DOHH2 (cell line): ENCODE measurements at regions not wholly inside any gene's neighbourhood (a gene's known extent, or its start where the extent isn't known, plus 50 kb on each side); places are given as distances from the start of the nearest gene placed in this dataset.

ENCODE experiments used
- H3F3A ChIP-seq: fragments of 200-600 bp; sonication (generic), shearing (Covaris generic); 2 replicates; pipeline ENCODE4 v1.6.0; 2016; ENCODE audit warnings: antibody characterized with exemption, mild to moderate bottlenecking; ENCODE audit not compliant: control insufficient read depth, insufficient read depth
- H3K27ac ChIP-seq: fragments of 200-600 bp; sonication (generic); 2 replicates; pipeline ENCODE4 v1.5.1; 2014; ENCODE audit warnings: low read depth, mild to moderate bottlenecking, low read length, moderate library complexity
- H3K27me3 ChIP-seq: fragments of 200-600 bp; sonication (generic); 2 replicates; pipeline ENCODE4 v1.6.1; 2014; ENCODE audit warnings: mild to moderate bottlenecking, low read length, mixed read lengths; ENCODE audit not compliant: control insufficient read depth
- H3K36me3 ChIP-seq: fragments of 200-600 bp; sonication (generic); 2 replicates; pipeline ENCODE4 v1.6.1; 2014; ENCODE audit warnings: mild to moderate bottlenecking, low read length, moderate library complexity, mixed read lengths; ENCODE audit not compliant: control insufficient read depth
- H3K4me1 ChIP-seq: fragments of 200-600 bp; sonication (generic); 2 replicates; pipeline ENCODE4 v1.6.1; 2014; ENCODE audit warnings: mild to moderate bottlenecking, low read length, mixed read lengths; ENCODE audit not compliant: control insufficient read depth
- H3K4me2 ChIP-seq: fragments of 200-600 bp; sonication (generic); 2 replicates; pipeline ENCODE4 v1.6.0; 2014; ENCODE audit warnings: mild to moderate bottlenecking, low read length, moderate library complexity
- H3K4me3 ChIP-seq: fragments of 200-600 bp; sonication (generic); 2 replicates; pipeline ENCODE4 v1.5.1; 2014; ENCODE audit warnings: mild to moderate bottlenecking, low read length, mixed read lengths
- H3K79me2 ChIP-seq: fragments of 200-600 bp; sonication (generic); 2 replicates; pipeline ENCODE4 v1.6.1; 2014; ENCODE audit warnings: mild to moderate bottlenecking, low read length, mixed read lengths; ENCODE audit not compliant: control insufficient read depth
- H3K9me2 ChIP-seq: fragments of 200-600 bp; sonication (generic); replicated peaks from 2 replicates; pipeline ENCODE4 v1.6.1; 2014; ENCODE audit warnings: mild to moderate bottlenecking, low read length, mixed read lengths; ENCODE audit not compliant: control insufficient read depth
- H3K9me3 ChIP-seq: fragments of 200-600 bp; sonication (generic); 2 replicates; pipeline ENCODE4 v1.6.1; 2014; ENCODE audit warnings: antibody characterized with exemption, low read length, mixed read lengths; ENCODE audit not compliant: control insufficient read depth, insufficient read depth
- H4K20me1 ChIP-seq: fragments of 200-600 bp; sonication (generic); 2 replicates; pipeline ENCODE4 v1.6.0; 2014; ENCODE audit warnings: low read depth, mild to moderate bottlenecking, antibody characterized with exemption, low read length, moderate library complexity; ENCODE audit not compliant: control insufficient read depth, insufficient read depth
- CTCF ChIP-seq: fragments of 200-600 bp; sonication (generic); IDR thresholded peaks from one replicate; pipeline ENCODE4 v1.5.1; 2014; ENCODE audit warnings: antibody characterized with exemption, mild to moderate bottlenecking, low read depth, low read length; ENCODE audit not compliant: poor library complexity, severe bottlenecking
- EZH2phosphoT487 ChIP-seq: fragments of 200-600 bp; sonication (generic); IDR thresholded peaks from 2 replicates; pipeline ENCODE4 v1.6.1; 2017; ENCODE audit warnings: borderline replicate concordance, mild to moderate bottlenecking, antibody characterized with exemption, low read length, moderate library complexity, mixed read lengths

DNA sequence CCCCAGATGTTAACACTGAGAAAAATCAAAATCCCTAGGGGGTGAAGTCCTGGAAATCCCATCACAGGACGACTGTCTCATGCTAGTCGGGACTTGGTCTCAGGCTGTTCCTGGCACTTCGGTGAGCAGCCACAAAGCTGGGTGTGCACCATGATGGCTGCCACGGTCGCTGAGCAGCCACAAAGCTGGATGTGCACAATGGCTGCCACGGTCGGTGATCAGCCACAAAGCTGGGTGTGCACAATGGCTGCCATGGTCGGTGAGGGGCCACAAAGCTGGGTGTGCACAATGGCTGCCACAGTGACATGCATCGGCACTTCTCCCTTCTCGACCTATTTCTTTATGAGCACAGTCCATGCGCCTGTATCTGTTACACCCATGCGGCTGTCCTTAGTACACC lies 505.1 kb downstream of the TCERG1L start:
- no peaks in the 10 kb centered on the region for H3K36me3 ChIP-seq
- no peak overlapping the region for H3K27ac ChIP-seq
- H3F3A ChIP-seq = no peaks in the 10 kb centered on the region
- H3K79me2 ChIP-seq = no peaks in the 10 kb centered on the region
- H3K4me1 ChIP-seq = no peaks in the 10 kb centered on the region
- no peaks in the 10 kb centered on the region for H3K9me2 ChIP-seq
- H4K20me1 ChIP-seq = no peaks in the 10 kb centered on the region
- no peak overlapping the region for H3K4me2 ChIP-seq
- H3K27me3 ChIP-seq = no peaks in the 10 kb centered on the region
- TF ChIP-seq EZH2phosphoT487 (no peak), CTCF (no peak)
- H3K9me3 ChIP-seq = no peaks in the 10 kb centered on the region
- no peak overlapping the region for H3K4me3 ChIP-seq

DNA sequence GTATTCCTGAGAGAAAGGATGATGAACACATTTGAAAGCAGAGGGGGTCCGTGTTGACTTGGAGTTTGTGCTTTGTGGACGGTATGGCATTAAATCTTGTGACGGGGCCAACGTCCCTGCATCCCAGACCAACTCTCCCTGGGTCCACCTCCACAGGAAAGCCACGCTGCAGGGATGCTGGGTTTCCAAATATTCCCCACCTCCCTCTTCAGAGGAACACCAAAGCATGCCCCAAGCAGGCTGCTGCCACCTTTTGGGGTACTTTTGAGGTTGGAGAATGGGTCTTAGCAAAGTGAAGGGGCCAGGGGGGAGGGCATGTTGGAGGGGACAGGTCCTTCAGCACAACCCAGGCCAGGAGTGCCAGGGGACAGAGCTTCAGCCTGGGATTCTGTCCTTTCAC lies 504.4 kb downstream of the TCERG1L start:
- H3K36me3 ChIP-seq = no peaks in the 10 kb centered on the region
- no peaks in the 10 kb centered on the region for H3K9me3 ChIP-seq
- no peak overlapping the region for H3K4me3 ChIP-seq
- H3K9me2 ChIP-seq = no peaks in the 10 kb centered on the region
- no peaks in the 10 kb centered on the region for H4K20me1 ChIP-seq
- H3F3A ChIP-seq = no peaks in the 10 kb centered on the region
- no peaks in the 10 kb centered on the region for H3K79me2 ChIP-seq
- H3K4me1 ChIP-seq = no peaks in the 10 kb centered on the region
- H3K27ac ChIP-seq = no peak overlapping the region
- TF ChIP-seq CTCF = no peak
- no peak for TF ChIP-seq EZH2phosphoT487
- H3K4me2 ChIP-seq = no peak overlapping the region
- no peaks in the 10 kb centered on the region for H3K27me3 ChIP-seq

DNA sequence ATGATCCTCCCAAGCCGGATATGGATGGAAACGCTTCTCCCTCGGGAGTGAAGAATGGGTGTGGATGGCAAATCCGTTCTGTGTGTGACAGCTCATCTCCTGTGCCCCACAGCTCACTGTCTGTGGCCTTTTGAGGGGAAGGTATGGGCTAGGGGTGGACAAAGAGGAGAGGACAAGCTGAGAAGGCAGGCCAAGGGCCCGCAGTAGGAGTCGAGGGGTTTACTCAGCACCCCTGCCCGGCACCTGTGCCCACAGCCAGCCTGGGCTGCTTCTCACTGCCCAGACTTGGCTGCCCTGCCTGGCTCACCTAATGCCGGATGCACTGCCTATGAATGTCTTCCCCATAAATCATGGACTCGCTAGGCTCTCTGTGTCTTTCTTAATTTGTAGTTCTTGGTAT lies 503.8 kb downstream of the TCERG1L start:
- Histone ChIP-seq H3K9me2 (no peaks in the 10 kb centered on the region), H3K9me3 (no peaks in the 10 kb centered on the region), H3K4me1 (no peaks in the 10 kb centered on the region), H3K27ac (no peak overlapping the region), H3F3A (no peaks in the 10 kb centered on the region), H3K4me2 (no peak overlapping the region), H4K20me1 (no peaks in the 10 kb centered on the region), H3K4me3 (no peak overlapping the region), H3K36me3 (no peaks in the 10 kb centered on the region), H3K27me3 (no peaks in the 10 kb centered on the region), H3K79me2 (no peaks in the 10 kb centered on the region)
- no peak for TF ChIP-seq EZH2phosphoT487

GRCh38 chr10:130808243-130808642 lies 503.3 kb downstream of the TCERG1L start:
- Histone ChIP-seq H3F3A (no peaks in the 10 kb centered on the region), H3K4me3 (no peak overlapping the region), H4K20me1 (no peaks in the 10 kb centered on the region), H3K27me3 (no peaks in the 10 kb centered on the region), H3K36me3 (no peaks in the 10 kb centered on the region), H3K4me1 (no peaks in the 10 kb centered on the region), H3K79me2 (no peaks in the 10 kb centered on the region), H3K9me2 (no peaks in the 10 kb centered on the region), H3K4me2 (no peak overlapping the region), H3K27ac (no peak overlapping the region), H3K9me3 (no peaks in the 10 kb centered on the region)
- no peak for TF ChIP-seq EZH2phosphoT487
- TF ChIP-seq CTCF = no peak
